ENCODE measurements at regions not wholly inside any gene's neighbourhood (a gene's known extent, or its start where the extent isn't known, plus 50 kb on each side); places are given as distances from the start of the nearest gene placed in this dataset.

- Mint-ChIP-seq H3K27ac (no peak overlapping the region), H3K36me3 (ENCODE audit: low read depth) (no peaks in the 10 kb centered on the region)
- no peak for TF ChIP-seq CTCF (conservative IDR thresholded peaks at IDR 0.05)
These were observed 72.0 kb upstream of the KLF13 start for GRCh38 chr15:31254431-31255175.

GRCh38 chr15:31255176-31255510 is 71.5 kb upstream of the KLF13 start:
- Mint-ChIP-seq H3K4me3 (no peak overlapping the region), H3K27me3 (ENCODE audit: insufficient read depth) (peaks cover 17% of the 10 kb centered on the region), H3K4me1 (no peaks in the 10 kb centered on the region), H3K27ac (no peak overlapping the region), H3K9me3 (no peaks in the 10 kb centered on the region), H3K36me3 (ENCODE audit: low read depth) (no peaks in the 10 kb centered on the region)
- no peaks in the 10 kb centered on the region for H3K9me3 ChIP-seq (ENCODE audit: control insufficient read depth, low read length)
- DNase-seq: no peak
- no peak overlapping the region for H3K9ac ChIP-seq (ENCODE audit: extremely low read depth, low read length, poor library complexity, severe bottlenecking)
- H3K27me3 ChIP-seq (ENCODE audit: control insufficient read depth, insufficient read depth, low read length, poor library complexity, severe bottlenecking): peaks cover 13% of the 10 kb centered on the region
- H3K27ac ChIP-seq (ENCODE audit: low read depth, low read length): no peak overlapping the region
- TF ChIP-seq CTCF (conservative IDR thresholded peaks at IDR 0.05): no peak
- no peaks in the 10 kb centered on the region for H3K36me3 ChIP-seq (ENCODE audit: control insufficient read depth, insufficient read depth, low read length)
- WGBS, 2 experiments (ENCODE audit: insufficient coverage in 1 of 2, insufficient read length in 1 of 2): 92 to 100% methylated on average over 1 to 5 of the region's 5 CpGs
- no peak overlapping the region for H3K4me3 ChIP-seq (ENCODE audit: low read length)
- no peaks in the 10 kb centered on the region for H3K4me1 ChIP-seq (ENCODE audit: control insufficient read depth, insufficient read depth, low read length)

More at GRCh38 chr15:31254431-31255175, 72.0 kb upstream of the KLF13 start:
- H3K9ac ChIP-seq (ENCODE audit: extremely low read depth, low read length, poor library complexity, severe bottlenecking): no peak overlapping the region
- H3K4me3 ChIP-seq (ENCODE audit: low read length): no peak overlapping the region
- peaks cover 13% of the 10 kb centered on the region for H3K27me3 ChIP-seq (ENCODE audit: control insufficient read depth, insufficient read depth, low read length, poor library complexity, severe bottlenecking)
- no peaks in the 10 kb centered on the region for H3K9me3 ChIP-seq (ENCODE audit: control insufficient read depth, low read length)
- H3K27ac ChIP-seq (ENCODE audit: low read depth, low read length): no peak overlapping the region
- Mint-ChIP-seq H3K27me3 (ENCODE audit: insufficient read depth) (peaks cover 17% of the 10 kb centered on the region), H3K9me3 (no peaks in the 10 kb centered on the region), H3K4me3 (no peak overlapping the region), H3K4me1 (no peaks in the 10 kb centered on the region)
- no peaks in the 10 kb centered on the region for H3K36me3 ChIP-seq (ENCODE audit: control insufficient read depth, insufficient read depth, low read length)
- 89 to 97% methylated on average over 4 to 7 of the region's 7 CpGs for WGBS, 2 experiments (ENCODE audit: insufficient coverage in 1 of 2, insufficient read length in 1 of 2)
- DNase-seq: no peak
- H3K4me1 ChIP-seq (ENCODE audit: control insufficient read depth, insufficient read depth, low read length): no peaks in the 10 kb centered on the region

- no peaks in the 10 kb centered on the region for H3K4me1 Mint-ChIP-seq
- no peak for DNase-seq
- Histone ChIP-seq H3K9ac (ENCODE audit: extremely low read depth, low read length, poor library complexity, severe bottlenecking) (no peak overlapping the region), H3K4me1 (ENCODE audit: control insufficient read depth, insufficient read depth, low read length) (no peaks in the 10 kb centered on the region), H3K4me3 (ENCODE audit: low read length) (no peak overlapping the region), H3K27ac (ENCODE audit: low read depth, low read length) (no peak overlapping the region), H3K9me3 (ENCODE audit: control insufficient read depth, low read length) (no peaks in the 10 kb centered on the region), H3K27me3 (ENCODE audit: control insufficient read depth, insufficient read depth, low read length, poor library complexity, severe bottlenecking) (peaks cover 13% of the 10 kb centered on the region), H3K36me3 (ENCODE audit: control insufficient read depth, insufficient read depth, low read length) (no peaks in the 10 kb centered on the region)
- H3K27ac Mint-ChIP-seq: no peak overlapping the region
- 83 to 88% methylated on average over 4 to 7 of the region's 9 CpGs for WGBS, 2 experiments (ENCODE audit: insufficient coverage in 1 of 2, insufficient read length in 1 of 2)
- peaks cover 14% of the 10 kb centered on the region for H3K27me3 Mint-ChIP-seq (ENCODE audit: insufficient read depth)
- H3K36me3 Mint-ChIP-seq (ENCODE audit: low read depth): no peaks in the 10 kb centered on the region
- TF ChIP-seq CTCF (conservative IDR thresholded peaks at IDR 0.05): no peak
- no peak overlapping the region for H3K4me3 Mint-ChIP-seq
- H3K9me3 Mint-ChIP-seq: no peaks in the 10 kb centered on the region
These were observed 70.8 kb upstream of the KLF13 start for GRCh38 chr15:31255732-31256377.

All from endodermal cell (in vitro differentiated cells).